Endothelial cell of umbilical vein (primary cell): ENCODE measurements at regions not wholly inside any gene's neighbourhood (a gene's known extent, or its start where the extent isn't known, plus 50 kb on each side); places are given as distances from the start of the nearest gene placed in this dataset.

ENCODE experiments used
- BruUV-seq: library from RNA; stranded (reverse); fragments of 400-500 nt; replicated peaks from 2 replicates; lab custom pipeline; 2021; lab: Mats Ljungman, UMichigan
- CTCF ChIA-PET: fragments of 300-600, 350-600 bp; sonication (Branson Sonifier 250); formaldehyde crosslinking; loops from one replicate; lab custom pipeline; 2021; ENCODE audit warnings: antibody characterized with exemption, inconsistent platforms; lab: Charles Lee
- POLR2A ChIA-PET: fragments of 300-600, 350-600 bp; sonication (Branson Sonifier 250); formaldehyde crosslinking; loops from one replicate; lab custom pipeline; 2021; ENCODE audit warnings: antibody characterized with exemption, inconsistent platforms; lab: Charles Lee
- DNase-seq: peaks from one replicate; pipeline ENCODE4 v3.0.0-alpha.2; 2011; ENCODE audit warnings: low read depth, low spot score
- FAIRE-seq: peaks from 2 replicates; lab custom pipeline; 2011; peaks lifted over from hg19 to GRCh38; lab: Jason Lieb, UNC
- H2AFZ ChIP-seq: 2 replicates; pipeline ENCODE4 v1.6.0; 2012; ENCODE audit warnings: low read depth, low read length, control low read depth, inconsistent platforms
- H3K27ac ChIP-seq: 2 replicates; pipeline ENCODE4 v1.5.1; 2011; ENCODE audit warnings: low read depth, mild to moderate bottlenecking, control low read depth, low read length, moderate library complexity; ENCODE audit not compliant: insufficient read depth
- H3K27me3 ChIP-seq, 2 experiments: 2 replicates each; pipeline versions ENCODE4 v1.6.0 to v1.6.1; 2011; ENCODE audit warnings: low read length in 2 of 2, mixed read lengths in 1 of 2; ENCODE audit not compliant: control insufficient read depth in 2 of 2, insufficient read depth in 2 of 2
- H3K36me3 ChIP-seq, 2 experiments: 2 replicates in 1 of 2; 3 replicates in 1 of 2; pipeline ENCODE4 v1.5.1; 2011; ENCODE audit warnings: low read length in 2 of 2, mild to moderate bottlenecking in 1 of 2, moderate library complexity in 1 of 2; ENCODE audit not compliant: control insufficient read depth in 2 of 2, insufficient read depth in 2 of 2; ENCODE audit errors: extremely low read depth in 1 of 2
- H3K4me1 ChIP-seq: 3 replicates; pipeline ENCODE4 v1.5.1; 2011; ENCODE audit warnings: mild to moderate bottlenecking, low read length; ENCODE audit not compliant: control insufficient read depth, insufficient read depth; ENCODE audit errors: extremely low read depth
- H3K4me2 ChIP-seq: 2 replicates; pipeline ENCODE4 v1.6.1; 2011; ENCODE audit warnings: low read length, control low read depth, mixed read lengths; ENCODE audit not compliant: insufficient read depth
- H3K4me3 ChIP-seq, 3 experiments: fragments of 200-600 bp in 1 of 3; sonication (generic), shearing (Covaris generic) in 1 of 3; replicated peaks in 1 of 3; 2 replicates each; pipeline ENCODE4 v1.5.1; 2011 to 2016; ENCODE audit warnings: control low read depth in 3 of 3, low read length in 3 of 3, mild to moderate bottlenecking in 2 of 3, inconsistent platforms in 1 of 3, low read depth in 1 of 3, moderate library complexity in 1 of 3; ENCODE audit not compliant: insufficient read depth in 1 of 3
- H3K79me2 ChIP-seq: 2 replicates; pipeline ENCODE4 v1.6.0; 2012; ENCODE audit warnings: low read length, inconsistent platforms; ENCODE audit not compliant: control insufficient read depth, insufficient read depth
- H3K9ac ChIP-seq: replicated peaks from 2 replicates; pipeline ENCODE3; 2011; ENCODE audit warnings: low read length, control low read depth; ENCODE audit not compliant: insufficient read depth; ENCODE audit errors: extremely low read depth
- H3K9me1 ChIP-seq: replicated peaks from 3 replicates; pipeline ENCODE4 v1.6.0; 2011; ENCODE audit warnings: mild to moderate bottlenecking, low read length; ENCODE audit not compliant: control insufficient read depth, insufficient read depth; ENCODE audit errors: extremely low read depth
- H3K9me3 ChIP-seq: replicated peaks from 2 replicates; pipeline ENCODE4 v1.5.1; 2012; ENCODE audit warnings: low read length, inconsistent platforms; ENCODE audit not compliant: control insufficient read depth, insufficient read depth
- H4K20me1 ChIP-seq: replicated peaks from 2 replicates; pipeline ENCODE3; 2011; ENCODE audit warnings: mild to moderate bottlenecking, low read length; ENCODE audit not compliant: control insufficient read depth, insufficient read depth; ENCODE audit errors: extremely low read depth
- EZH2 ChIP-seq: IDR thresholded peaks from 2 replicates; pipeline ENCODE4 v1.6.1; 2012; ENCODE audit warnings: borderline replicate concordance, low read depth, mild to moderate bottlenecking, moderate library complexity, low read length, inconsistent platforms; ENCODE audit not compliant: severe bottlenecking
- FOS ChIP-seq: IDR thresholded peaks from 2 replicates; pipeline ENCODE4 v1.6.1; 2011; ENCODE audit warnings: mild to moderate bottlenecking, low read length, moderate library complexity, borderline replicate concordance; ENCODE audit not compliant: insufficient read depth
- GATA2 ChIP-seq: IDR thresholded peaks from 2 replicates; pipeline ENCODE4 v1.7.0; 2011; ENCODE audit warnings: low read depth, mild to moderate bottlenecking, moderate library complexity, mixed read lengths, low read length; ENCODE audit not compliant: insufficient read length, insufficient read depth
- JUN ChIP-seq: IDR thresholded peaks from 2 replicates; pipeline ENCODE4 v1.6.1; 2011; ENCODE audit warnings: borderline replicate concordance, low read depth; ENCODE audit not compliant: insufficient read length, insufficient read depth
- MYC ChIP-seq: IDR thresholded peaks from one replicate; pipeline ENCODE4 v1.6.1; 2011; ENCODE audit warnings: mild to moderate bottlenecking, low read depth, low read length
- POLR2A ChIP-seq: IDR thresholded peaks from 2 replicates; pipeline ENCODE4 v1.6.1; 2012; ENCODE audit warnings: low read depth, mild to moderate bottlenecking, control low read depth, low read length
- POLR2AphosphoS5 ChIP-seq: IDR thresholded peaks from 2 replicates; pipeline ENCODE4 v1.6.1; 2012; ENCODE audit warnings: low read depth, mild to moderate bottlenecking, control low read depth, low read length, moderate library complexity; ENCODE audit not compliant: insufficient read depth
- dilution Hi-C: fragments of 300-500 bp; cut with MboI; formaldehyde crosslinking; loops from one replicate; pipeline ENCODE4 v1.15.0; 2019; ENCODE audit warnings: low sequenced_read_pairs; ENCODE audit not compliant: extremely low pct_ligation_motif_present
- intact Hi-C: fragments of 100-400 bp; cut with micrococcal nuclease; formaldehyde crosslinking; loops from one replicate; pipeline ENCODE4 v1.10.0; 2022
- TF ChIP-seq, protein P1 (sequence below): IDR thresholded peaks from 2 replicates; pipeline ENCODE4 v1.6.1; 2011; ENCODE audit not compliant: insufficient read depth, insufficient read length
- TF ChIP-seq, protein P2 (sequence below), 2 donors: IDR thresholded peaks; 1 replicate in 1 of 2; 2 replicates in 1 of 2; pipeline ENCODE4 v1.5.1; 2011; ENCODE audit warnings: low read length in 2 of 2, mild to moderate bottlenecking in 2 of 2, moderate library complexity in 2 of 2, control low read depth in 1 of 2, inconsistent platforms in 1 of 2, low read depth in 1 of 2; ENCODE audit not compliant: insufficient read depth in 1 of 2; ENCODE audit errors: extremely low read depth in 1 of 2

DNA sequence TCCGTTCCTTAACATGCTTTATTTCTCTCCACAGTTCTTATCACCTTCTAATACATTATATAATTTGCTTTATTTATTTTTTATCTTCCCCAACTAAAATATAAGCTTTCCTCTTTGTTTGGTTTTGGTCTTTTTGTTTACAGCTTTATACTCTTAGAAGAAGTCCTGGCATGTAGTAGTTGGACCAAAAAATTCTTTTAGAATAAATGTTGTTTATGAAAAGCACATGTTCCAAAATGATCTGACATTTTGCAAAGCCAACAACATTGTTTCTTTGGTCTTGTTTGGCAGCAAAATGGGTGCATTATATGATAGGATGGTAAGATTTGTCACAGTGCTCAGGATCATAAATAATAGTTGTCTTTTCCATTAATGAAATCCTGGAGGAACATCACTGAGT, 312.5 kb downstream of the LRIG3 start:
- H3K36me3 ChIP-seq = no peaks in the 10 kb centered on the region
- no peak overlapping the region for H3K4me2 ChIP-seq
- no peaks in the 10 kb centered on the region for H3K4me1 ChIP-seq
- no peak for DNase-seq
- intact Hi-C loops (no loop called here), dilution Hi-C loops (no loop called here)
- no peaks in the 10 kb centered on the region for H4K20me1 ChIP-seq
- no TSS peak for BruUV-seq
- H3K27me3 ChIP-seq = no peaks in the 10 kb centered on the region
- no peaks in the 10 kb centered on the region for H3K79me2 ChIP-seq
- H3K9me1 ChIP-seq = no peaks in the 10 kb centered on the region
- no peak overlapping the region for H2AFZ ChIP-seq
- no peak overlapping the region for H3K4me3 ChIP-seq
- FAIRE-seq = no peak
- H3K9me3 ChIP-seq = no peaks in the 10 kb centered on the region
- ChIA-PET POLR2A (no interaction called here), CTCF (interaction anchor here (1.1 kb wide), 2 partner anchors 15 to 39 kb away, joined by 3 read pairs; no protein-coding TSS in a partner anchor)
- no peak overlapping the region for H3K9ac ChIP-seq
- no peak overlapping the region for H3K27ac ChIP-seq
- TF ChIP-seq POLR2AphosphoS5 (no peak), MYC (no peak), EZH2 (no peak), POLR2A (no peak), FOS (no peak), JUN (no peak), GATA2 (no peak)
- TF ChIP-seq, protein P1, sequence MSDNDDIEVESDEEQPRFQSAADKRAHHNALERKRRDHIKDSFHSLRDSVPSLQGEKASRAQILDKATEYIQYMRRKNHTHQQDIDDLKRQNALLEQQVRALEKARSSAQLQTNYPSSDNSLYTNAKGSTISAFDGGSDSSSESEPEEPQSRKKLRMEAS = no peak
- TF ChIP-seq, protein P2, sequence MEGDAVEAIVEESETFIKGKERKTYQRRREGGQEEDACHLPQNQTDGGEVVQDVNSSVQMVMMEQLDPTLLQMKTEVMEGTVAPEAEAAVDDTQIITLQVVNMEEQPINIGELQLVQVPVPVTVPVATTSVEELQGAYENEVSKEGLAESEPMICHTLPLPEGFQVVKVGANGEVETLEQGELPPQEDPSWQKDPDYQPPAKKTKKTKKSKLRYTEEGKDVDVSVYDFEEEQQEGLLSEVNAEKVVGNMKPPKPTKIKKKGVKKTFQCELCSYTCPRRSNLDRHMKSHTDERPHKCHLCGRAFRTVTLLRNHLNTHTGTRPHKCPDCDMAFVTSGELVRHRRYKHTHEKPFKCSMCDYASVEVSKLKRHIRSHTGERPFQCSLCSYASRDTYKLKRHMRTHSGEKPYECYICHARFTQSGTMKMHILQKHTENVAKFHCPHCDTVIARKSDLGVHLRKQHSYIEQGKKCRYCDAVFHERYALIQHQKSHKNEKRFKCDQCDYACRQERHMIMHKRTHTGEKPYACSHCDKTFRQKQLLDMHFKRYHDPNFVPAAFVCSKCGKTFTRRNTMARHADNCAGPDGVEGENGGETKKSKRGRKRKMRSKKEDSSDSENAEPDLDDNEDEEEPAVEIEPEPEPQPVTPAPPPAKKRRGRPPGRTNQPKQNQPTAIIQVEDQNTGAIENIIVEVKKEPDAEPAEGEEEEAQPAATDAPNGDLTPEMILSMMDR (IDR thresholded peaks at IDR 0.05; ENCODE audit: extremely low read depth in 1 of 2, insufficient read depth in 1 of 2, low read depth in 1 of 2, low read length in 2 of 2) = no peak
